ENCODE measurements at regions not wholly inside any gene's neighbourhood (a gene's known extent, or its start where the extent isn't known, plus 50 kb on each side); places are given as distances from the start of the nearest gene placed in this dataset.

DNA sequence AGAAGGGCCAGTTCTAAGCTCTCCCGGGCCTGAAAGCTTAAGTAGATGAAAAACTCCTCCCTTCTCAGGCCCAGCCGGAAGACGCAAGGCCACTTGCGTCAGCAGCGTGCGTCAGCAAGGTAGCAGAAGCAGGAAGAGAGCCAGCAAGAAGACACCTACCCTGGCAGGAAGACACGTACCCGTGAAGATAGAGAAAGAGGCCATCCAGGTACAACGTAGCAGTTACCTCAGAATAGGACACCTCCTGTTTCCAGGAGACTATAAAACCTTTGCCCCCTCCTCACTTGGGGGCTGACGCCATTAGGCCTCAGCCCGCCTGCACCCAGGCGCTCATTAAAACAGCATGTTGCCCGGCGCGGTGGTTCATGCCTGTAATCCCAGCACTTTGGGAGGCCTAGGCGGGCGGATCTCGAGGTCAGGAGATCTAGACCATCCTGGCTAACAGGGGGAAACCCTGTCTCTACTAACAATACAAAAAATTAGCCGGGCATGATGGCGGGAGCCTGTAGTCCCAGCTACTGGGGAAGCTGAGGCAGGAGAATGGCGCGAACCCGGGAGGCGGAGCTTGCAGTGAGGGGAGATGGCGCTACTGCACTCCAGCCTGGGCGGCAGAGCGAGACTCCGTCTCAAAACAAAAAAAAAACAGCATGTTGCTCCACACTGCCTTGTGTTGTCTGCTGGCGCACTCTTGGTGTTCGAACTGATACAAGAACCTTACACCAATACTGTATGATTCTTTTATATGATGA lies 242.7 kb upstream of the NWD2 start (continued):
- TF ChIP-seq, protein P1, sequence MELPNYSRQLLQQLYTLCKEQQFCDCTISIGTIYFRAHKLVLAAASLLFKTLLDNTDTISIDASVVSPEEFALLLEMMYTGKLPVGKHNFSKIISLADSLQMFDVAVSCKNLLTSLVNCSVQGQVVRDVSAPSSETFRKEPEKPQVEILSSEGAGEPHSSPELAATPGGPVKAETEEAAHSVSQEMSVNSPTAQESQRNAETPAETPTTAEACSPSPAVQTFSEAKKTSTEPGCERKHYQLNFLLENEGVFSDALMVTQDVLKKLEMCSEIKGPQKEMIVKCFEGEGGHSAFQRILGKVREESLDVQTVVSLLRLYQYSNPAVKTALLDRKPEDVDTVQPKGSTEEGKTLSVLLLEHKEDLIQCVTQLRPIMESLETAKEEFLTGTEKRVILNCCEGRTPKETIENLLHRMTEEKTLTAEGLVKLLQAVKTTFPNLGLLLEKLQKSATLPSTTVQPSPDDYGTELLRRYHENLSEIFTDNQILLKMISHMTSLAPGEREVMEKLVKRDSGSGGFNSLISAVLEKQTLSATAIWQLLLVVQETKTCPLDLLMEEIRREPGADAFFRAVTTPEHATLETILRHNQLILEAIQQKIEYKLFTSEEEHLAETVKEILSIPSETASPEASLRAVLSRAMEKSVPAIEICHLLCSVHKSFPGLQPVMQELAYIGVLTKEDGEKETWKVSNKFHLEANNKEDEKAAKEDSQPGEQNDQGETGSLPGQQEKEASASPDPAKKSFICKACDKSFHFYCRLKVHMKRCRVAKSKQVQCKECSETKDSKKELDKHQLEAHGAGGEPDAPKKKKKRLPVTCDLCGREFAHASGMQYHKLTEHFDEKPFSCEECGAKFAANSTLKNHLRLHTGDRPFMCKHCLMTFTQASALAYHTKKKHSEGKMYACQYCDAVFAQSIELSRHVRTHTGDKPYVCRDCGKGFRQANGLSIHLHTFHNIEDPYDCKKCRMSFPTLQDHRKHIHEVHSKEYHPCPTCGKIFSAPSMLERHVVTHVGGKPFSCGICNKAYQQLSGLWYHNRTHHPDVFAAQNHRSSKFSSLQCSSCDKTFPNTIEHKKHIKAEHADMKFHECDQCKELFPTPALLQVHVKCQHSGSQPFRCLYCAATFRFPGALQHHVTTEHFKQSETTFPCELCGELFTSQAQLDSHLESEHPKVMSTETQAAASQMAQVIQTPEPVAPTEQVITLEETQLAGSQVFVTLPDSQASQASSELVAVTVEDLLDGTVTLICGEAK (IDR thresholded peaks at IDR 0.05) = peak; percentile 75
- TF ChIP-seq, protein P1 (CRISPR knock-in tag; IDR thresholded peaks at IDR 0.05) = no peak
- TF ChIP-seq ZNF551 (CRISPR knock-in tag; IDR thresholded peaks at IDR 0.05) (no peak), TCF7 (IDR thresholded peaks at IDR 0.05; ENCODE audit: borderline replicate concordance) (no peak), ZNF134 (CRISPR knock-in tag; conservative IDR thresholded peaks at IDR 0.05) (0 out of 2 replicates have a peak, but pooled peaks have one; percentile 31), U2AF1 (optimal IDR thresholded peaks at IDR 0.05; ENCODE audit: low read depth, low read length) (no peak)
- TF ChIP-seq, protein P2, sequence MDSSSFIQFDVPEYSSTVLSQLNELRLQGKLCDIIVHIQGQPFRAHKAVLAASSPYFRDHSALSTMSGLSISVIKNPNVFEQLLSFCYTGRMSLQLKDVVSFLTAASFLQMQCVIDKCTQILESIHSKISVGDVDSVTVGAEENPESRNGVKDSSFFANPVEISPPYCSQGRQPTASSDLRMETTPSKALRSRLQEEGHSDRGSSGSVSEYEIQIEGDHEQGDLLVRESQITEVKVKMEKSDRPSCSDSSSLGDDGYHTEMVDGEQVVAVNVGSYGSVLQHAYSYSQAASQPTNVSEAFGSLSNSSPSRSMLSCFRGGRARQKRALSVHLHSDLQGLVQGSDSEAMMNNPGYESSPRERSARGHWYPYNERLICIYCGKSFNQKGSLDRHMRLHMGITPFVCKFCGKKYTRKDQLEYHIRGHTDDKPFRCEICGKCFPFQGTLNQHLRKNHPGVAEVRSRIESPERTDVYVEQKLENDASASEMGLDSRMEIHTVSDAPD (CRISPR knock-in tag; IDR thresholded peaks at IDR 0.05) = no peak
- TF ChIP-seq, protein P3, sequence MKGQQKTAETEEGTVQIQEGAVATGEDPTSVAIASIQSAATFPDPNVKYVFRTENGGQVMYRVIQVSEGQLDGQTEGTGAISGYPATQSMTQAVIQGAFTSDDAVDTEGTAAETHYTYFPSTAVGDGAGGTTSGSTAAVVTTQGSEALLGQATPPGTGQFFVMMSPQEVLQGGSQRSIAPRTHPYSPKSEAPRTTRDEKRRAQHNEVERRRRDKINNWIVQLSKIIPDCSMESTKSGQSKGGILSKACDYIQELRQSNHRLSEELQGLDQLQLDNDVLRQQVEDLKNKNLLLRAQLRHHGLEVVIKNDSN (CRISPR knock-in tag; IDR thresholded peaks at IDR 0.05) = no peak
- TF ChIP-seq, protein P4, sequence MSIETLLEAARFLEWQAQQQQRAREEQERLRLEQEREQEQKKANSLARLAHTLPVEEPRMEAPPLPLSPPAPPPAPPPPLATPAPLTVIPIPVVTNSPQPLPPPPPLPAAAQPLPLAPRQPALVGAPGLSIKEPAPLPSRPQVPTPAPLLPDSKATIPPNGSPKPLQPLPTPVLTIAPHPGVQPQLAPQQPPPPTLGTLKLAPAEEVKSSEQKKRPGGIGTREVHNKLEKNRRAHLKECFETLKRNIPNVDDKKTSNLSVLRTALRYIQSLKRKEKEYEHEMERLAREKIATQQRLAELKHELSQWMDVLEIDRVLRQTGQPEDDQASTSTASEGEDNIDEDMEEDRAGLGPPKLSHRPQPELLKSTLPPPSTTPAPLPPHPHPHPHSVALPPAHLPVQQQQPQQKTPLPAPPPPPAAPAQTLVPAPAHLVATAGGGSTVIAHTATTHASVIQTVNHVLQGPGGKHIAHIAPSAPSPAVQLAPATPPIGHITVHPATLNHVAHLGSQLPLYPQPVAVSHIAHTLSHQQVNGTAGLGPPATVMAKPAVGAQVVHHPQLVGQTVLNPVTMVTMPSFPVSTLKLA (conservative IDR thresholded peaks at IDR 0.05) = peak; percentile 53 to 69; a peak in 2 of 4 replicates
- TF ChIP-seq, protein P5, sequence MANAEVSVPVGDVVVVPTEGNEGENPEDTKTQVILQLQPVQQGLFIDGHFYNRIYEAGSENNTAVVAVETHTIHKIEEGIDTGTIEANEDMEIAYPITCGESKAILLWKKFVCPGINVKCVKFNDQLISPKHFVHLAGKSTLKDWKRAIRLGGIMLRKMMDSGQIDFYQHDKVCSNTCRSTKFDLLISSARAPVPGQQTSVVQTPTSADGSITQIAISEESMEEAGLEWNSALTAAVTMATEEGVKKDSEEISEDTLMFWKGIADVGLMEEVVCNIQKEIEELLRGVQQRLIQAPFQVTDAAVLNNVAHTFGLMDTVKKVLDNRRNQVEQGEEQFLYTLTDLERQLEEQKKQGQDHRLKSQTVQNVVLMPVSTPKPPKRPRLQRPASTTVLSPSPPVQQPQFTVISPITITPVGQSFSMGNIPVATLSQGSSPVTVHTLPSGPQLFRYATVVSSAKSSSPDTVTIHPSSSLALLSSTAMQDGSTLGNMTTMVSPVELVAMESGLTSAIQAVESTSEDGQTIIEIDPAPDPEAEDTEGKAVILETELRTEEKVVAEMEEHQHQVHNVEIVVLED (CRISPR knock-in tag; IDR thresholded peaks at IDR 0.05) = 0 out of 2 replicates have a peak, but pooled peaks have one; percentile 28
- TF ChIP-seq, protein P6, sequence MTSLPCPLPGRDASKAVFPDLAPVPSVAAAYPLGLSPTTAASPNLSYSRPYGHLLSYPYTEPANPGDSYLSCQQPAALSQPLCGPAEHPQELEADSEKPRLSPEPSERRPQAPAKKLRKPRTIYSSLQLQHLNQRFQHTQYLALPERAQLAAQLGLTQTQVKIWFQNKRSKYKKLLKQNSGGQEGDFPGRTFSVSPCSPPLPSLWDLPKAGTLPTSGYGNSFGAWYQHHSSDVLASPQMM (CRISPR knock-in tag; IDR thresholded peaks at IDR 0.05) = no peak
